Karpas-422 (cell line): ENCODE measurements at regions not wholly inside any gene's neighbourhood (a gene's known extent, or its start where the extent isn't known, plus 50 kb on each side); places are given as distances from the start of the nearest gene placed in this dataset.

Experiments used
- DNase-seq: peaks from one replicate; pipeline ENCODE4 v3.0.0-alpha.2; 2015
- H2AFZ ChIP-seq: fragments of 200-600 bp; sonication (generic); 2 replicates; pipeline ENCODE4 v1.6.1; 2014; ENCODE audit warnings: antibody characterized with exemption, low read length, mixed read lengths
- H3K27ac ChIP-seq: fragments of 200-600 bp; sonication (generic); 2 replicates; pipeline ENCODE4 v1.5.1; 2014; ENCODE audit warnings: mild to moderate bottlenecking, low read length, moderate library complexity
- H3K27me3 ChIP-seq: fragments of 200-600 bp; sonication (generic); 2 replicates; pipeline ENCODE4 v1.6.1; 2014; ENCODE audit warnings: low read length, mixed read lengths
- H3K36me3 ChIP-seq: fragments of 200-600 bp; sonication (generic); 2 replicates; pipeline ENCODE4 v1.6.1; 2014; ENCODE audit warnings: low read length, mixed read lengths; ENCODE audit not compliant: insufficient read depth
- H3K4me1 ChIP-seq: fragments of 200-600 bp; sonication (generic); 2 replicates; pipeline ENCODE4 v1.6.1; 2014; ENCODE audit warnings: mild to moderate bottlenecking, low read length, mixed read lengths
- H3K4me2 ChIP-seq: fragments of 200-600 bp; sonication (generic); 2 replicates; pipeline ENCODE4 v1.6.1; 2014; ENCODE audit warnings: low read length, low read depth, mild to moderate bottlenecking; ENCODE audit not compliant: poor library complexity, severe bottlenecking
- H3K4me3 ChIP-seq: fragments of 200-600 bp; sonication (generic); 2 replicates; pipeline ENCODE4 v1.5.1; 2014; ENCODE audit warnings: mild to moderate bottlenecking, antibody characterized with exemption, low read length, mixed read lengths
- H3K79me2 ChIP-seq: fragments of 200-600 bp; sonication (generic); 2 replicates; pipeline ENCODE4 v1.6.1; 2014; ENCODE audit warnings: mild to moderate bottlenecking, low read length, mixed read lengths
- H3K9ac ChIP-seq: fragments of 200-600 bp; sonication (generic); 2 replicates; pipeline ENCODE4 v1.6.0; 2014; ENCODE audit warnings: low read length
- H3K9me2 ChIP-seq: fragments of 200-600 bp; sonication (generic), shearing (Covaris generic); replicated peaks from 2 replicates; pipeline ENCODE4 v1.6.0; 2014; ENCODE audit warnings: mild to moderate bottlenecking, low read length, moderate library complexity; ENCODE audit not compliant: insufficient read depth
- H3K9me3 ChIP-seq: fragments of 300-700, 200-600 bp; sonication (generic); 2 replicates; pipeline ENCODE4 v1.6.1; 2014; ENCODE audit warnings: low read length, mixed read lengths
- H4K20me1 ChIP-seq: fragments of 200-600 bp; sonication (generic); 2 replicates; pipeline ENCODE4 v1.6.1; 2014; ENCODE audit warnings: mild to moderate bottlenecking, antibody characterized with exemption, low read length, low read depth; ENCODE audit not compliant: insufficient read depth

DNA sequence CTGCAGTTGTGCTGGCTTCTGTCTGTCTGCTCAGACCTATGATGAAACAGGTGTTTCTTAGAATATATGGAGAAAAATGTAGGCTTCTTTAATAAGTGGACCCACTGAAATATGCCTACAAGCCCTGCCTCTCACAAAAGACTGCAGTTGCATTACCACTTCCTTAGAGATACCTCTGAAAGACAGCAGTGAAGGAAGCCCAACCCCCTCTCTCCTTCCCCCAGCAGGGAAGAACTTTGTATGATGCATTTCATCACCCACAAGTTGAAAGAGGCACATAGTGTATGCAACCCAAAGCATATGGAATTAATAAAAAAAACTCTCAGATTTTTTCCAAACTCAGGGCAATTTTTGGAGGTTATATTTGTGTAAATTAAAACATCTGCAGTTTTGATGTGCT, 916.7 kb downstream of the TECRL start:
- Histone ChIP-seq H3K4me1 (no peaks in the 10 kb centered on the region), H2AFZ (no peak overlapping the region), H3K27me3 (no peaks in the 10 kb centered on the region), H3K4me3 (no peak overlapping the region), H3K36me3 (no peaks in the 10 kb centered on the region), H3K4me2 (no peak overlapping the region), H3K27ac (no peak overlapping the region), H3K9me3 (peaks cover 48% of the 10 kb centered on the region), H4K20me1 (no peaks in the 10 kb centered on the region), H3K9me2 (no peaks in the 10 kb centered on the region), H3K79me2 (no peaks in the 10 kb centered on the region), H3K9ac (no peak overlapping the region)
- DNase-seq, result no peak

DNA sequence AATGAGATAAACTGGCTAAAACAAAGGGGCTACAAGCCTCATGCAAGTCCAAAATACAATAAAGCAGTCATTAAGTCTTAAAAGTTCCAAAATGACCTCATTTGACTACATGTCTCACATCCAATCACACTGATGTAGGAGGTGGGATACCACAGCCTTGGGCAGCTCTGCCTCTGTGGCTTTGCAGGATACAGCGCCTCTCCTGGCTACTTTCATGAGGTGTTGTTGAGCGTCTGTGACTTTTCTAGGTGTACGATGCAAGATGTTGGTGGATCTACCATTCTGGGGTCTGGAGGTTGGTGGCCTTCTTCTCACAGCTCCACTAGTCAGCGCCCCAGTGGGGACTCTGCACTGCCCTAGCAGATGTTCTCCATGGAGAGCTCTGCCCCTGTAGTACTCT, 944.9 kb downstream of the TECRL start:
- Histone ChIP-seq H4K20me1 (no peaks in the 10 kb centered on the region), H3K27ac (no peak overlapping the region), H3K27me3 (no peaks in the 10 kb centered on the region), H3K4me1 (no peaks in the 10 kb centered on the region), H2AFZ (no peak overlapping the region), H3K9ac (no peak overlapping the region), H3K9me3 (peaks cover 8% of the 10 kb centered on the region), H3K36me3 (no peaks in the 10 kb centered on the region), H3K4me3 (no peak overlapping the region), H3K9me2 (no peaks in the 10 kb centered on the region), H3K79me2 (no peaks in the 10 kb centered on the region), H3K4me2 (no peak overlapping the region)
- no peak for DNase-seq

DNA sequence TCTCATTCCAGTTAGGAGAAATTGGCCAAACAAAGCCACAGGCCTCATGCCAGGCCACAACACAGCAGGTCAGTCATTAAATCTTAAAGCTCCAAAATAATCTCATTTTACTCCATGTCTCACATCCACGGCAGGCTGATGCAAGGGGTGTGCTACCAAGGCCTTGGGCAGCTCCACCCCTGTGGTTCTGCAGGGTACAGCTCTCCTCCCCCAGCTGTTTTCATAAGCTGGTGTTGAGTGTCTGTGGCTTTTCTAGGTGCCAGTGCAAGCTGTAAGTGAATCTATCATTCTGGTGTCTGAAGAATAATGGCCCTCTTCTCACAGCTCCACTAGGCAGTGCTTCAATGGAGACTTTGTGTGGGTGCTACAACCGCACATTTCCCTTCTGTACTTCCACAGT, 949.2 kb downstream of the TECRL start:
- Histone ChIP-seq H4K20me1 (no peaks in the 10 kb centered on the region), H3K9me2 (no peaks in the 10 kb centered on the region)

DNA sequence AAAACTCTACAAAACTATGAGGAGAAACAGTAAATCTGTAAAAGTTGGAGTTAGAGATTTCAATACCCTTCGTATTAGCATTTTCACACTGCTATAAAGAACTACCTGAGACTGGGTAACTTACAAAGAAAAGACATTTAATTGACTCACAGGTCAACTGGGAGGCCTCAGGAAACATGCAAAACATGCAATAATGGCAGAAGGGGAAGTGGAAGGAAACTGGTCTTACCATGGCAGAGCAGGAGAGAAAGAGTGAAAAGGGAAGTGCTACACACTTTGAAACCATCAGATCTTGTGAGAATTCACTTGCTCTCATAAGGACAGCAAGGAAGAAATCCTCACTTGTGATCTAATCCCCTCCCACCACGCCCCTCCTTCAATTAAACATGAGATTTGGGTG, 949.9 kb downstream of the TECRL start:
- peak; percentile 41 for DNase-seq
- Histone ChIP-seq H3K4me3 (no peak overlapping the region), H3K4me2 (no peak overlapping the region), H3K9ac (no peak overlapping the region), H4K20me1 (no peaks in the 10 kb centered on the region), H3K9me2 (no peaks in the 10 kb centered on the region), H3K36me3 (no peaks in the 10 kb centered on the region), H3K27me3 (no peaks in the 10 kb centered on the region), H3K4me1 (no peaks in the 10 kb centered on the region), H3K79me2 (no peaks in the 10 kb centered on the region), H3K9me3 (peaks cover 10% of the 10 kb centered on the region), H2AFZ (no peak overlapping the region), H3K27ac (no peak overlapping the region)

More for the DNA sequence above, 949.2 kb downstream of the TECRL start:
- H3K27me3 ChIP-seq, result no peaks in the 10 kb centered on the region
- peaks cover 10% of the 10 kb centered on the region for H3K9me3 ChIP-seq
- H3K27ac ChIP-seq, result no peak overlapping the region
- H3K4me1 ChIP-seq, result no peaks in the 10 kb centered on the region
- no peak for DNase-seq
- no peak overlapping the region for H3K4me3 ChIP-seq
- H2AFZ ChIP-seq, result no peak overlapping the region
- H3K9ac ChIP-seq, result no peak overlapping the region
- no peaks in the 10 kb centered on the region for H3K79me2 ChIP-seq
- H3K4me2 ChIP-seq, result no peak overlapping the region
- no peaks in the 10 kb centered on the region for H3K36me3 ChIP-seq

DNA sequence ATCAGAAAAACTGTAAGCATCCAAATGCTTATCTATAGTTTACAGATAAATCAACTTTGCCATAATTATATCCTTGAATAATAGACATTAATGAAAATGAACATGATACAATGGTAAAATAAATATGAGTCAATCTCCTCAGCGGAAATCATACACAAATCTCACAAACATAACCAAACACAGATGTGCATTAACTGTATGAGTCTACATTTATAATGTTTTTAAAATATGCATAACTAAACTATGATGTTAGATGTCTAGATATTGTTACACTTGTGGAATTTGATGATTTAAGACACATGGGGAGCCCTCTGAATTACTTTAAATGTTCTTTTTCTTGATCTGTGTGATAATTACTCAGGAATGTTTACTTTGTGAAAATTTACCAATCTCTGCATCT, 951.2 kb downstream of the TECRL start:
- Histone ChIP-seq H3K9me2 (no peaks in the 10 kb centered on the region), H3K36me3 (no peaks in the 10 kb centered on the region), H3K9me3 (peaks cover 11% of the 10 kb centered on the region), H3K27me3 (no peaks in the 10 kb centered on the region), H4K20me1 (no peaks in the 10 kb centered on the region), H3K4me3 (no peak overlapping the region), H3K79me2 (no peaks in the 10 kb centered on the region), H3K4me1 (no peaks in the 10 kb centered on the region), H3K9ac (no peak overlapping the region), H3K27ac (no peak overlapping the region), H3K4me2 (no peak overlapping the region), H2AFZ (no peak overlapping the region)
- no peak for DNase-seq

DNA sequence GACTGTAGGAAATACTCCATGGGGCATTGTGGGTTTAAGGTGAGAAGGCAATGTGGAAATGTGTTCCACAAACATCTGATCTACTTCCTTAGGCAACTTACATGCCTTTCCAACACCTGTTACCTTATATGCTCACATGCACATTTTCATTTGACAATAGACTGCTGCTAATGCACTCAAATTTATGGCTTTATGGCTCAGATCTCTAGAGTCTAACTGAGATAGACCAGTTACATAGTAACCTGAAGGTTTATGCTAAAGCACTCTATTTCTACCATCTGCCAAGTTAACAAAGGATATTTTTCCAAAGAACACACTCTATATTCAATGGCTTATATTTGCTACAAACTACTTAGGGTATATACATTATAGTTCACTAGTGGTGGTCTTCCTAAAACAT, 969.0 kb downstream of the TECRL start:
- Histone ChIP-seq H3K36me3 (no peaks in the 10 kb centered on the region), H3K4me2 (no peak overlapping the region), H3K4me1 (no peaks in the 10 kb centered on the region), H3K4me3 (no peak overlapping the region), H2AFZ (no peak overlapping the region), H3K9me3 (peaks cover 29% of the 10 kb centered on the region), H4K20me1 (no peaks in the 10 kb centered on the region), H3K27ac (no peak overlapping the region), H3K27me3 (no peaks in the 10 kb centered on the region), H3K9ac (no peak overlapping the region), H3K9me2 (no peaks in the 10 kb centered on the region), H3K79me2 (no peaks in the 10 kb centered on the region)
- DNase-seq, result no peak

DNA sequence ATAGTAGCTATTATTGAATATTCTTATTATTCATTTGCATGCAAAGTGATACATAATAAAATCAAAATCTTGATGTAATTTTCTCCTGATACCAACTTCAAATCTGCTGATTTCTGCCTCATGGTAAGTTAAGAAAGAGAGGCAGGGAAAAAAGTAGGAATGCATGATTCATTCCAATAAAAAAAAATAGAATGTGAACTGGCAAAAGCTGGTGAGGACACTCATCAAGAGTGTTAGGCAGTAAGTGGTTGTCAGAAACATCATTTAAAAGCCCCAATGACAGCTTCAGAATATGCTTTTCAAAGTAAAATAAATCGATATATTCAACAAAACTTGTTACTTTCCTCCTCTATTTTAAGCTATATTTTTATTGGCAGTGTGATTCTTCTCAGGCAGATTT, 979.1 kb downstream of the TECRL start:
- Histone ChIP-seq H3K9me2 (no peaks in the 10 kb centered on the region), H3K79me2 (no peaks in the 10 kb centered on the region), H3K4me2 (no peak overlapping the region), H3K4me3 (no peak overlapping the region), H3K27me3 (no peaks in the 10 kb centered on the region), H3K27ac (no peak overlapping the region), H3K36me3 (no peaks in the 10 kb centered on the region), H3K9me3 (peaks cover 16% of the 10 kb centered on the region), H2AFZ (no peak overlapping the region), H3K9ac (no peak overlapping the region), H4K20me1 (no peaks in the 10 kb centered on the region), H3K4me1 (no peaks in the 10 kb centered on the region)
- DNase-seq, result no peak

DNA sequence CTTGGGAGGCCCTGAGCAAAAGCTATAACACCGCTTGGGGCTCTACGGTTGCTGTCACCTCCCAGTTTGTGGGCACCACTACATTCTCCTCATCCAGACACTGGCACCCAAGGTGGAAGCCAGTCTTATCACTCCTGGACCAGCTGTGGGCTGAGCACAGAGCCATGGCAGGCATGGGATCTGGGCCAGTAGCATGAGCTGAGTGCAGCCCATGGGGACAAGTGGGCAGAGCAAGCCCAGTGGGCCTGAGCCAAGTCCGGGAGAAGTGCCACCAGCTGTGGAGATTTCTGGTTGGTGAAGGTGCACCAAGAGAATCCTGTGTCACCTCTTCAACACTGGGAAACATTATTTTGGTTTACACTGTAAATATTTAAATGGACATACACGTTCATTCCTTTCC, 1013.0 kb downstream of the TECRL start:
- Histone ChIP-seq H3K27ac (no peak overlapping the region), H4K20me1 (no peaks in the 10 kb centered on the region), H3K9me2 (no peaks in the 10 kb centered on the region), H3K27me3 (no peaks in the 10 kb centered on the region), H3K9ac (no peak overlapping the region), H3K36me3 (no peaks in the 10 kb centered on the region), H3K79me2 (no peaks in the 10 kb centered on the region), H3K4me3 (no peak overlapping the region), H3K4me1 (no peaks in the 10 kb centered on the region), H3K4me2 (no peak overlapping the region), H2AFZ (no peak overlapping the region), H3K9me3 (peaks cover 24% of the 10 kb centered on the region)
- no peak for DNase-seq

DNA sequence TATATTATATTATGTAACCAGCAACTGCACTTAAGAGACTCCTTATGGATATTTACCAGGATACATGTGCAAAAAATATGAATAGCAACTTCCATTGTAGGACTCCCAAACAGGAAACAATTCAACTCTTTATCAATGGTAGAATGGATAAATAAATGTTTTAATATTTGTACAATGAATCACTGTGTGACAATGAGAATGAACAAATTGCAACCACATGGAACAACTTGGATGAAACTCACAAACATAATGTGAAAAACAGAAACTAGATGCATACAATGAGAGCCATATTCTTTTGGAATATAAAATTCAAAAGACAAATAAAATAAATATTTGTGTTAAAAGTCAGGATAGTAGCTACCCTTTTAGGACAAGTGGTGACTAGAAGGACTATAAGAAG, 1015.7 kb downstream of the TECRL start:
- Histone ChIP-seq H3K9me3 (peaks cover 37% of the 10 kb centered on the region), H3K9ac (no peak overlapping the region), H3K27ac (no peak overlapping the region), H2AFZ (no peak overlapping the region), H3K36me3 (no peaks in the 10 kb centered on the region), H3K9me2 (no peaks in the 10 kb centered on the region), H4K20me1 (no peaks in the 10 kb centered on the region), H3K4me2 (no peak overlapping the region), H3K79me2 (no peaks in the 10 kb centered on the region), H3K27me3 (no peaks in the 10 kb centered on the region), H3K4me3 (no peak overlapping the region), H3K4me1 (no peaks in the 10 kb centered on the region)
- DNase-seq, result no peak
